HEK293 (cell line): ENCODE measurements at regions not wholly inside any gene's neighbourhood (a gene's known extent, or its start where the extent isn't known, plus 50 kb on each side); places are given as distances from the start of the nearest gene placed in this dataset.

ENCODE experiments used
- CTCF ChIA-PET: fragments of 350-600 bp; formaldehyde crosslinking; extraction: SDS; loops from one replicate; lab custom pipeline; 2021; ENCODE audit warnings: antibody characterized with exemption; lab: Yijun Ruan, JAX
- POLR2A ChIA-PET: fragments of 300-600 bp; formaldehyde crosslinking; extraction: SDS; loops from one replicate; lab custom pipeline; 2020; ENCODE audit warnings: antibody characterized with exemption, inconsistent platforms; lab: Yijun Ruan, JAX
- H3K27ac ChIP-seq: fragments of 200-500 bp; sonication (Bioruptor generic); 2 replicates; pipeline ENCODE4 v1.5.1; 2014; ENCODE audit warnings: low read depth, low read length, control low read depth, inconsistent platforms; ENCODE audit errors: extremely low read depth
- H3K36me3 ChIP-seq, 2 experiments: fragments of 200-500 bp in 1 of 2; sonication (Bioruptor generic) in 1 of 2; 1 replicate in 1 of 2; 2 replicates in 1 of 2; pipeline ENCODE4 v1.5.1; 2014 to 2017; ENCODE audit warnings: inconsistent platforms in 2 of 2, low read length in 2 of 2; ENCODE audit not compliant: control insufficient read depth in 2 of 2, insufficient read depth in 1 of 2
- H3K4me1 ChIP-seq: fragments of 200-500 bp; sonication (Bioruptor generic); 2 replicates; pipeline ENCODE4 v1.5.1; 2014; ENCODE audit warnings: mild to moderate bottlenecking, low read length, inconsistent platforms; ENCODE audit not compliant: control insufficient read depth, insufficient read depth
- H3K4me3 ChIP-seq: 2 replicates; pipeline ENCODE4 v1.5.1; 2011; ENCODE audit warnings: low read depth, mild to moderate bottlenecking, control low read depth, low read length, moderate library complexity
- H3K9me3 ChIP-seq: fragments of 200-500 bp; sonication (Bioruptor generic); 2 replicates; pipeline ENCODE4 v1.5.1; 2014; ENCODE audit warnings: low read depth, low read length, inconsistent platforms; ENCODE audit not compliant: control insufficient read depth, insufficient read depth
- KLF7 ChIP-seq: fragments of 450-650 bp; formaldehyde crosslinking; IDR thresholded peaks from 2 replicates; pipeline ENCODE4 v1.5.1; 2016; ENCODE audit warnings: missing biosample characterization, missing genetic modification characterization, borderline replicate concordance
- MYNN ChIP-seq: fragments of 450-650 bp; formaldehyde crosslinking; IDR thresholded peaks from 2 replicates; pipeline ENCODE4 v1.5.1; 2016; ENCODE audit warnings: missing biosample characterization, missing genetic modification characterization, borderline replicate concordance
- PRDM6 ChIP-seq: fragments of 450-650 bp; formaldehyde crosslinking; IDR thresholded peaks from 2 replicates; pipeline ENCODE4 v1.5.1; 2017; ENCODE audit warnings: missing biosample characterization, missing genetic modification characterization
- SP2 ChIP-seq: fragments of 450-650 bp; formaldehyde crosslinking; IDR thresholded peaks from 2 replicates; pipeline ENCODE4 v1.5.1; 2016; ENCODE audit warnings: missing biosample characterization, missing genetic modification characterization
- ZBTB20 ChIP-seq: fragments of 450-650 bp; formaldehyde crosslinking; IDR thresholded peaks from 2 replicates; pipeline ENCODE4 v1.5.1; 2016; ENCODE audit warnings: missing biosample characterization, missing genetic modification characterization
- ZNF169 ChIP-seq: fragments of 450-650 bp; formaldehyde crosslinking; IDR thresholded peaks from 2 replicates; pipeline ENCODE4 v1.5.1; 2016; ENCODE audit warnings: missing biosample characterization, missing genetic modification characterization
- ZNF19 ChIP-seq: fragments of 450-650 bp; formaldehyde crosslinking; IDR thresholded peaks from 2 replicates; pipeline ENCODE4; 2016; ENCODE audit warnings: missing biosample characterization, missing genetic modification characterization, low read depth
- ZNF2 ChIP-seq: fragments of 450-650 bp; formaldehyde crosslinking; IDR thresholded peaks from 2 replicates; pipeline ENCODE4 v1.5.1; 2016; ENCODE audit warnings: missing biosample characterization, missing genetic modification characterization
- ZNF311 ChIP-seq: fragments of 450-650 bp; formaldehyde crosslinking; IDR thresholded peaks from 2 replicates; pipeline ENCODE4 v1.5.1; 2017; ENCODE audit warnings: missing biosample characterization, missing genetic modification characterization, borderline replicate concordance
- ZNF350 ChIP-seq: fragments of 450-650 bp; formaldehyde crosslinking; IDR thresholded peaks from 2 replicates; pipeline ENCODE4 v1.5.0; 2017; ENCODE audit warnings: missing biosample characterization, mild to moderate bottlenecking, missing genetic modification characterization
- ZNF501 ChIP-seq: fragments of 450-650 bp; formaldehyde crosslinking; IDR thresholded peaks from 2 replicates; pipeline ENCODE4 v1.5.1; 2016; ENCODE audit warnings: missing biosample characterization, missing genetic modification characterization
- ZNF785 ChIP-seq: fragments of 450-650 bp; formaldehyde crosslinking; IDR thresholded peaks from 2 replicates; pipeline ENCODE4 v1.5.1; 2016; ENCODE audit warnings: missing biosample characterization, missing genetic modification characterization
- ZNF792 ChIP-seq: fragments of 450-650 bp; formaldehyde crosslinking; IDR thresholded peaks from 2 replicates; pipeline ENCODE4 v1.5.1; 2016; ENCODE audit warnings: missing biosample characterization, missing genetic modification characterization
- ZSCAN30 ChIP-seq: fragments of 450-650 bp; IDR thresholded peaks from 2 replicates; pipeline ENCODE4 v1.5.1; 2018; ENCODE audit warnings: missing biosample characterization, mild to moderate bottlenecking, missing genetic modification characterization, moderate library complexity
- TF ChIP-seq, protein P1 (sequence below): fragments of 450-650 bp; formaldehyde crosslinking; IDR thresholded peaks from 2 replicates; pipeline ENCODE4 v1.5.1; 2016; ENCODE audit warnings: missing biosample characterization, missing genetic modification characterization
- TF ChIP-seq, protein P2 (sequence below): fragments of 450-650 bp; formaldehyde crosslinking; IDR thresholded peaks from 2 replicates; pipeline ENCODE4 v1.5.1; 2017; ENCODE audit warnings: missing biosample characterization, missing genetic modification characterization
- TF ChIP-seq, protein P3 (sequence below): fragments of 450-650 bp; formaldehyde crosslinking; IDR thresholded peaks from 2 replicates; pipeline ENCODE4 v1.5.1; 2016; ENCODE audit warnings: missing biosample characterization, missing genetic modification characterization
- TF ChIP-seq, protein P4 (sequence below): fragments of 450-650 bp; formaldehyde crosslinking; IDR thresholded peaks from 2 replicates; pipeline ENCODE4 v1.5.1; 2016; ENCODE audit warnings: missing biosample characterization, missing genetic modification characterization

DNA sequence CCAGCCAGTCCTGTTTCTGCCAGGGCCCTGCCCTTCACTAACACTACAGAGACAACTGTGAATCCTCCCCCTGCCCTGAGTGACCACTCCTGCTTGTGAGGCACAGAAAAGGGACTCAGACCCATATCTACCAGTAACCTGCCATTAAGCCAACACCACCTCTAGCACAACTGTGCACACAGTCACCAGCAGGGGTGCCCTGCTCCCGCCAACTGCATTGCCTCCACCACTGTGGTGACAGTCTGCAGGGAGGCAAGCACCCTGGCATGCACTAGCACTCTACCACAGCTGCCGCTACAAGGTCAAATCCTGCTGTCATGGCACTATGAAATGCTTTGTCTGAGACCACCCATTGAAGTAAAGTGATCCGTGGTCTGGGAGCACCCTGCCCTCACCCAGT is 1028.5 kb upstream of the CDH9 start:
- no peaks in the 10 kb centered on the region for H3K4me1 ChIP-seq
- POLR2A ChIA-PET = no interaction called here
- CTCF ChIA-PET = no interaction called here

DNA sequence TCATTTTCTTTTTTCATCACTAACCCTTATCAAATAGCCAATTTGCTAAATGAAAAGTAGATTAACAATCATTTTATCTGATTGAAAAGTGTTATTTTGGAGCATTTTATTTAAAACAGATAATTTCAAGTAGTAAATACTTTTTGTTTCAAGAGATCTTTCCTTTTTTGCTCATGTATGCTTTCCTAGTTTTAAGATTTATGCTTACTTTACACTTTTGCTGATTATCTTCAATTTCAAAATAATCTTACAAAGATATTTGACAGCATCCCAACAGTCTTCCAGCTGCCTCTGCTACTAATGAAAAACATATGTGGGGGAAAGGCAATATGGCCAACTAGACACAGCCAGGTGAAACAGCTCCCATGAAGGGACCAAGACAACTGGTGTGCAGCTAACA is 1027.3 kb upstream of the CDH9 start:
- H3K27ac ChIP-seq = no peak overlapping the region
- H3K36me3 ChIP-seq = no peaks in the 10 kb centered on the region
- TF ChIP-seq ZNF169 (no peak), ZNF2 (tag by site-specific recombination) (no peak), ZNF501 (no peak), ZNF350 (tag by site-specific recombination) (no peak), KLF7 (tag by site-specific recombination) (no peak), ZNF311 (tag by site-specific recombination) (no peak), PRDM6 (tag by site-specific recombination) (no peak), SP2 (tag by site-specific recombination) (no peak), ZNF785 (no peak), ZNF792 (tag by site-specific recombination) (no peak), ZNF19 (tag by site-specific recombination) (no peak)
- TF ChIP-seq, protein P1, sequence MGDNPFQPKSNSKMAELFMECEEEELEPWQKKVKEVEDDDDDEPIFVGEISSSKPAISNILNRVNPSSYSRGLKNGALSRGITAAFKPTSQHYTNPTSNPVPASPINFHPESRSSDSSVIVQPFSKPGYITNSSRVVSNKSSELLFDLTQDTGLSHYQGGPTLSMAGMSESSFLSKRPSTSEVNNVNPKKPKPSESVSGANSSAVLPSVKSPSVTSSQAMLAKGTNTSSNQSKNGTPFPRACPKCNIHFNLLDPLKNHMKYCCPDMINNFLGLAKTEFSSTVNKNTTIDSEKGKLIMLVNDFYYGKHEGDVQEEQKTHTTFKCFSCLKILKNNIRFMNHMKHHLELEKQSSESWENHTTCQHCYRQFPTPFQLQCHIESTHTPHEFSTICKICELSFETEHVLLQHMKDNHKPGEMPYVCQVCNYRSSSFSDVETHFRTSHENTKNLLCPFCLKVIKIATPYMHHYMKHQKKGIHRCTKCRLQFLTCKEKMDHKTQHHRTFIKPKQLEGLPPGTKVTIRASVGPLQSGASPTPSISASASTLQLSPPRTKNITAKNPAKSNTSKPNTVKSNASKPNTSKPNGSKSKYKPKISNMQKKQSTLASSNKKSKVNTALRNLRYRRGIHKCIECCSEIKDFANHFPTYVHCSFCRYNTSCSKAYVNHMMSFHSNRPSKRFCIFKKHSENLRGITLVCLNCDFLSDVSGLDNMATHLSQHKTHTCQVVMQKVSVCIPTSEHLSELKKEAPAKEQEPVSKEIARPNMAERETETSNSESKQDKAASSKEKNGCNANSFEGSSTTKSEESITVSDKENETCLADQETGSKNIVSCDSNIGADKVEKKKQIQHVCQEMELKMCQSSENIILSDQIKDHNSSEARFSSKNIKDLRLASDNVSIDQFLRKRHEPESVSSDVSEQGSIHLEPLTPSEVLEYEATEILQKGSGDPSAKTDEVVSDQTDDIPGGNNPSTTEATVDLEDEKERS = no peak
- TF ChIP-seq, protein P2, sequence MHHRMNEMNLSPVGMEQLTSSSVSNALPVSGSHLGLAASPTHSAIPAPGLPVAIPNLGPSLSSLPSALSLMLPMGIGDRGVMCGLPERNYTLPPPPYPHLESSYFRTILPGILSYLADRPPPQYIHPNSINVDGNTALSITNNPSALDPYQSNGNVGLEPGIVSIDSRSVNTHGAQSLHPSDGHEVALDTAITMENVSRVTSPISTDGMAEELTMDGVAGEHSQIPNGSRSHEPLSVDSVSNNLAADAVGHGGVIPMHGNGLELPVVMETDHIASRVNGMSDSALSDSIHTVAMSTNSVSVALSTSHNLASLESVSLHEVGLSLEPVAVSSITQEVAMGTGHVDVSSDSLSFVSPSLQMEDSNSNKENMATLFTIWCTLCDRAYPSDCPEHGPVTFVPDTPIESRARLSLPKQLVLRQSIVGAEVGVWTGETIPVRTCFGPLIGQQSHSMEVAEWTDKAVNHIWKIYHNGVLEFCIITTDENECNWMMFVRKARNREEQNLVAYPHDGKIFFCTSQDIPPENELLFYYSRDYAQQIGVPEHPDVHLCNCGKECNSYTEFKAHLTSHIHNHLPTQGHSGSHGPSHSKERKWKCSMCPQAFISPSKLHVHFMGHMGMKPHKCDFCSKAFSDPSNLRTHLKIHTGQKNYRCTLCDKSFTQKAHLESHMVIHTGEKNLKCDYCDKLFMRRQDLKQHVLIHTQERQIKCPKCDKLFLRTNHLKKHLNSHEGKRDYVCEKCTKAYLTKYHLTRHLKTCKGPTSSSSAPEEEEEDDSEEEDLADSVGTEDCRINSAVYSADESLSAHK (tag by site-specific recombination) = no peak
- TF ChIP-seq, protein P3, sequence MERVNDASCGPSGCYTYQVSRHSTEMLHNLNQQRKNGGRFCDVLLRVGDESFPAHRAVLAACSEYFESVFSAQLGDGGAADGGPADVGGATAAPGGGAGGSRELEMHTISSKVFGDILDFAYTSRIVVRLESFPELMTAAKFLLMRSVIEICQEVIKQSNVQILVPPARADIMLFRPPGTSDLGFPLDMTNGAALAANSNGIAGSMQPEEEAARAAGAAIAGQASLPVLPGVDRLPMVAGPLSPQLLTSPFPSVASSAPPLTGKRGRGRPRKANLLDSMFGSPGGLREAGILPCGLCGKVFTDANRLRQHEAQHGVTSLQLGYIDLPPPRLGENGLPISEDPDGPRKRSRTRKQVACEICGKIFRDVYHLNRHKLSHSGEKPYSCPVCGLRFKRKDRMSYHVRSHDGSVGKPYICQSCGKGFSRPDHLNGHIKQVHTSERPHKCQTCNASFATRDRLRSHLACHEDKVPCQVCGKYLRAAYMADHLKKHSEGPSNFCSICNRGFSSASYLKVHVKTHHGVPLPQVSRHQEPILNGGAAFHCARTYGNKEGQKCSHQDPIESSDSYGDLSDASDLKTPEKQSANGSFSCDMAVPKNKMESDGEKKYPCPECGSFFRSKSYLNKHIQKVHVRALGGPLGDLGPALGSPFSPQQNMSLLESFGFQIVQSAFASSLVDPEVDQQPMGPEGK (tag by site-specific recombination) = no peak
- TF ChIP-seq, protein P4, sequence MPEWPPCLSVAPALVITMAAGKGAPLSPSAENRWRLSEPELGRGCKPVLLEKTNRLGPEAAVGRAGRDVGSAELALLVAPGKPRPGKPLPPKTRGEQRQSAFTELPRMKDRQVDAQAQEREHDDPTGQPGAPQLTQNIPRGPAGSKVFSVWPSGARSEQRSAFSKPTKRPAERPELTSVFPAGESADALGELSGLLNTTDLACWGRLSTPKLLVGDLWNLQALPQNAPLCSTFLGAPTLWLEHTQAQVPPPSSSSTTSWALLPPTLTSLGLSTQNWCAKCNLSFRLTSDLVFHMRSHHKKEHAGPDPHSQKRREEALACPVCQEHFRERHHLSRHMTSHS = no peak
- CTCF ChIA-PET = no interaction called here
- H3K9me3 ChIP-seq = no peaks in the 10 kb centered on the region
- POLR2A ChIA-PET = no interaction called here
- H3K4me3 ChIP-seq = no peak overlapping the region
- H3K4me1 ChIP-seq = no peaks in the 10 kb centered on the region

More for the DNA sequence above, 1028.5 kb upstream of the CDH9 start:
- Histone ChIP-seq H3K36me3 (no peaks in the 10 kb centered on the region), H3K9me3 (no peaks in the 10 kb centered on the region), H3K4me3 (no peak overlapping the region), H3K27ac (no peak overlapping the region)
- TF ChIP-seq MYNN (tag by site-specific recombination) = no peak
- no peak for TF ChIP-seq ZSCAN30 (tag by site-specific recombination)
- TF ChIP-seq ZBTB20 = no peak
- TF ChIP-seq, protein P1 = no peak
